Vagina (tissue), 2 donors: ENCODE measurements at regions not wholly inside any gene's neighbourhood (a gene's known extent, or its start where the extent isn't known, plus 50 kb on each side); places are given as distances from the start of the nearest gene placed in this dataset.

Source experiments
- POLR2A ChIP-seq, 2 donors: fragments of 450-650 bp; IDR thresholded peaks; one replicate each; pipeline ENCODE4 v1.6.1; 2017; ENCODE audit warnings: antibody characterized with exemption in 2 of 2, mild to moderate bottlenecking in 2 of 2, moderate library complexity in 2 of 2
- POLR2AphosphoS5 ChIP-seq, 2 donors: sonication (generic); formaldehyde crosslinking; IDR thresholded peaks; one replicate each; pipeline ENCODE4 v1.9.0; 2017; ENCODE audit warnings: antibody characterized with exemption in 2 of 2, mild to moderate bottlenecking in 2 of 2, low read depth in 1 of 2; ENCODE audit not compliant: insufficient read depth in 1 of 2
- TF ChIP-seq, protein P1 (sequence below), 3 experiments: fragments of 450-650 bp in 2 of 3; fragments of 200-600 bp in 1 of 3; sonication (generic) in 1 of 3; IDR thresholded peaks; one replicate each; pipeline ENCODE4 v1.5.1; 2017 to 2019; ENCODE audit warnings: antibody characterized with exemption in 3 of 3, mild to moderate bottlenecking in 2 of 3, moderate library complexity in 2 of 3

DNA sequence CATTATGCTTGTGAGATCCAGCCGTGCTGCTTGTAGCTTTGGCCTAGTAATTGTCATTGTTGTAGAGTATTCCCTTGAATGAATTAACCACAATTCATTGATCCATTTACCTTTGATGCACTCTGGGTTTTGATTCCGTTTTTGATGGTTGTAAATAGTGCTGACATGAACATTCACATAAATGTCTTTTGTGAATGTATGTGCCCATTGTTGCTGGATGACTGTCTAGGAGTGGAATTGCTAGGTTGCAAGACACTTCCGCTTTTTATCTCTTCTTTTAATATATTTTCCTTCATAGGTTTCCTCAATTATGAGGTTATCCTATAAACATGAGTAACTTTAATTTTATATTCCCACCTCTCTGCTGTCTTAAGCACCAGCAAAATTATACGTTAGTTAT lies 104.8 kb upstream of the CCDC68 start:
- no peak for TF ChIP-seq POLR2A (IDR thresholded peaks at IDR 0.05)
- TF ChIP-seq, protein P1, sequence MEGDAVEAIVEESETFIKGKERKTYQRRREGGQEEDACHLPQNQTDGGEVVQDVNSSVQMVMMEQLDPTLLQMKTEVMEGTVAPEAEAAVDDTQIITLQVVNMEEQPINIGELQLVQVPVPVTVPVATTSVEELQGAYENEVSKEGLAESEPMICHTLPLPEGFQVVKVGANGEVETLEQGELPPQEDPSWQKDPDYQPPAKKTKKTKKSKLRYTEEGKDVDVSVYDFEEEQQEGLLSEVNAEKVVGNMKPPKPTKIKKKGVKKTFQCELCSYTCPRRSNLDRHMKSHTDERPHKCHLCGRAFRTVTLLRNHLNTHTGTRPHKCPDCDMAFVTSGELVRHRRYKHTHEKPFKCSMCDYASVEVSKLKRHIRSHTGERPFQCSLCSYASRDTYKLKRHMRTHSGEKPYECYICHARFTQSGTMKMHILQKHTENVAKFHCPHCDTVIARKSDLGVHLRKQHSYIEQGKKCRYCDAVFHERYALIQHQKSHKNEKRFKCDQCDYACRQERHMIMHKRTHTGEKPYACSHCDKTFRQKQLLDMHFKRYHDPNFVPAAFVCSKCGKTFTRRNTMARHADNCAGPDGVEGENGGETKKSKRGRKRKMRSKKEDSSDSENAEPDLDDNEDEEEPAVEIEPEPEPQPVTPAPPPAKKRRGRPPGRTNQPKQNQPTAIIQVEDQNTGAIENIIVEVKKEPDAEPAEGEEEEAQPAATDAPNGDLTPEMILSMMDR (IDR thresholded peaks at IDR 0.05): no peak
- TF ChIP-seq POLR2AphosphoS5 (IDR thresholded peaks at IDR 0.05; ENCODE audit: insufficient read depth in 1 of 2, low read depth in 1 of 2): no peak
